ENCODE measurements at regions not wholly inside any gene's neighbourhood (a gene's known extent, or its start where the extent isn't known, plus 50 kb on each side); places are given as distances from the start of the nearest gene placed in this dataset.

DNA sequence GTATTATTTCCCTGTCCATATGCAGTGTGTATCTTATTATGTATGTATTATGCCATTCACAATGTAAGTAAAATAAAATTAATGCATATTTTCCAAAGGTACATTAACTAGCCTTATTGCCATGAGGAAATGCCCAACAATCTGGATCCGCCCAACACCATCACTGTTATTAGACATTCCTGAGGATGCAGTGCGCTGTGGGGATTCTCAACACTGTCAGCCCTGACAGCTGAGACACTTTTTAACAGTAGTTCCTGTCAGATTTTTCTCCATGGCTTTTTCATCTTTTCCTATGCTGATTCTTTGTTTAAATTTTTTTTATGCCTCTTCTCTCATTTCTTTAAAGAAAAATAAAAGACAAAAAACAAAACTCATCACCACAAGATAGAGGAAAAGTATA is 1632.9 kb upstream of the PABPC4L start:
- H3K4me3 ChIP-seq (ENCODE audit: low read depth, low read length, poor library complexity, severe bottlenecking): no peak overlapping the region
- CTCF ChIA-PET: no interaction called here
- no peak for DNase-seq (ENCODE audit: low spot score)
- H3K9me3 ChIP-seq (ENCODE audit: low read depth, low read length, poor library complexity, severe bottlenecking): no peaks in the 10 kb centered on the region
- no peak for TF ChIP-seq EZH2 (IDR thresholded peaks at IDR 0.05; ENCODE audit: borderline replicate concordance, low read depth, low read length, poor library complexity, severe bottlenecking)
- TF ChIP-seq, protein P1, sequence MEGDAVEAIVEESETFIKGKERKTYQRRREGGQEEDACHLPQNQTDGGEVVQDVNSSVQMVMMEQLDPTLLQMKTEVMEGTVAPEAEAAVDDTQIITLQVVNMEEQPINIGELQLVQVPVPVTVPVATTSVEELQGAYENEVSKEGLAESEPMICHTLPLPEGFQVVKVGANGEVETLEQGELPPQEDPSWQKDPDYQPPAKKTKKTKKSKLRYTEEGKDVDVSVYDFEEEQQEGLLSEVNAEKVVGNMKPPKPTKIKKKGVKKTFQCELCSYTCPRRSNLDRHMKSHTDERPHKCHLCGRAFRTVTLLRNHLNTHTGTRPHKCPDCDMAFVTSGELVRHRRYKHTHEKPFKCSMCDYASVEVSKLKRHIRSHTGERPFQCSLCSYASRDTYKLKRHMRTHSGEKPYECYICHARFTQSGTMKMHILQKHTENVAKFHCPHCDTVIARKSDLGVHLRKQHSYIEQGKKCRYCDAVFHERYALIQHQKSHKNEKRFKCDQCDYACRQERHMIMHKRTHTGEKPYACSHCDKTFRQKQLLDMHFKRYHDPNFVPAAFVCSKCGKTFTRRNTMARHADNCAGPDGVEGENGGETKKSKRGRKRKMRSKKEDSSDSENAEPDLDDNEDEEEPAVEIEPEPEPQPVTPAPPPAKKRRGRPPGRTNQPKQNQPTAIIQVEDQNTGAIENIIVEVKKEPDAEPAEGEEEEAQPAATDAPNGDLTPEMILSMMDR (conservative IDR thresholded peaks at IDR 0.05; ENCODE audit: low read depth, low read length): no peak
- H3K4me1 ChIP-seq (ENCODE audit: insufficient read depth, low read length, poor library complexity, severe bottlenecking): no peaks in the 10 kb centered on the region
- intact Hi-C loops (cut with micrococcal nuclease; ENCODE audit: unreplicated experiment): no loop called here
- no TSS peak for BruUV-seq (replicated peaks)
- no peaks in the 10 kb centered on the region for H3K27me3 ChIP-seq (replicated peaks; ENCODE audit: insufficient read depth, low read depth, low read length, poor library complexity)
- H3K27ac ChIP-seq (ENCODE audit: low read depth, low read length, poor library complexity, severe bottlenecking): no peak overlapping the region
- H3K36me3 ChIP-seq (ENCODE audit: insufficient read depth, low read length, poor library complexity, severe bottlenecking): no peaks in the 10 kb centered on the region
- POLR2A ChIA-PET (ENCODE audit: low non-redundant PET): no interaction called here

DNA sequence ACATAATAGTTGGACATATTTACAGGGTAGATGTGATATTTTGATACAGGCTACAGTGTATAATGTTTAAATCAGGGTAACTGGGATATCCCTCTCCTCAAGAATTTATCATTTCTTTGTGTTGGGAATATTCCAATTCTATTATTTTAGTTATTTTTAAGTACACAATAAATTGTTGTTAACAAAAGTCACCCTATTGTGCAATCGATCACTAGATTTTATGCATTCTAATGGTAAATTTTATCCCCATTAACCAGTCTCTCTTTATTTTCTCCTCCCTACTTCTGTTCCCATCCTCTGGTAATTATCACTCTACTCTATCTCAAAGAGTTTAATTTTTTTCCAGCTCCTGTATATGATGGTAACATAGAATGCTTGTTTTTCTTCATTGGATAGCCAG is 1631.9 kb upstream of the PABPC4L start:
- Histone ChIP-seq H3K4me3 (ENCODE audit: low read depth, low read length, poor library complexity, severe bottlenecking) (no peak overlapping the region), H3K27me3 (replicated peaks; ENCODE audit: insufficient read depth, low read depth, low read length, poor library complexity) (no peaks in the 10 kb centered on the region), H3K36me3 (ENCODE audit: insufficient read depth, low read length, poor library complexity, severe bottlenecking) (no peaks in the 10 kb centered on the region), H3K4me1 (ENCODE audit: insufficient read depth, low read length, poor library complexity, severe bottlenecking) (no peaks in the 10 kb centered on the region), H3K9me3 (ENCODE audit: low read depth, low read length, poor library complexity, severe bottlenecking) (no peaks in the 10 kb centered on the region), H3K27ac (ENCODE audit: low read depth, low read length, poor library complexity, severe bottlenecking) (no peak overlapping the region)
- ChIA-PET CTCF (no interaction called here), POLR2A (ENCODE audit: low non-redundant PET) (no interaction called here)
- intact Hi-C loops (cut with micrococcal nuclease; ENCODE audit: unreplicated experiment): no loop called here
- DNase-seq (ENCODE audit: low spot score): no peak
- TF ChIP-seq, protein P1 (conservative IDR thresholded peaks at IDR 0.05; ENCODE audit: low read depth, low read length): no peak
- no peak for TF ChIP-seq EZH2 (IDR thresholded peaks at IDR 0.05; ENCODE audit: borderline replicate concordance, low read depth, low read length, poor library complexity, severe bottlenecking)
- no TSS peak for BruUV-seq (replicated peaks)

DNA sequence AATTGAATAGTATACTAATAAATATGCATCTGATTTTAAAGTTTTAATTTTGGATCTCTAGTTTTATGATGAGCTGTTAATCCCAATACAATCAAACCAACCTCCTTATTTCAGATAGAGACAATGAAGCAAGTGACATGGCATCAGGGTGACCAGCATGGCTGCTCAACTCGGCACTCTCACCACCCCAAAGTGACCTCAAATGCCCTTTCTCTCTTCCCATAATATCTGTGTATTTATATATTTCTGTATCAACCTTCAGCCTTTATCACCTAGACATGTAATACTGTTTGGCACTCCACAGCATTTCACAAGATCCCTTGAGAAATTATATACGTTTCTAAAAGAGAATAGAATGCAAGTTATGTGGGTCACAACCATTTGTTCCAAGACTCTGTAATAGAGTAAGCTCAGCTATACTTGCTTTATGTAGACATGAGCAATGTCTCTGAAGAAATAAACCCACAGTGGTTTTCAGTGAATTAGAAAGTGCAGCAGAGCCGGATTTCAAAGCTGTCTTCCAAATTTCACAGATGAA is 1623.2 kb upstream of the PABPC4L start:
- no peak for TF ChIP-seq EZH2 (IDR thresholded peaks at IDR 0.05; ENCODE audit: borderline replicate concordance, low read depth, low read length, poor library complexity, severe bottlenecking)
- TF ChIP-seq, protein P1 (conservative IDR thresholded peaks at IDR 0.05; ENCODE audit: low read depth, low read length): no peak
- intact Hi-C loops (cut with micrococcal nuclease; ENCODE audit: unreplicated experiment): no loop called here
- no peaks in the 10 kb centered on the region for H3K27me3 ChIP-seq (replicated peaks; ENCODE audit: insufficient read depth, low read depth, low read length, poor library complexity)
- H3K36me3 ChIP-seq (ENCODE audit: insufficient read depth, low read length, poor library complexity, severe bottlenecking): no peaks in the 10 kb centered on the region
- no peaks in the 10 kb centered on the region for H3K9me3 ChIP-seq (ENCODE audit: low read depth, low read length, poor library complexity, severe bottlenecking)
- H3K27ac ChIP-seq (ENCODE audit: low read depth, low read length, poor library complexity, severe bottlenecking): no peak overlapping the region
- ChIA-PET CTCF (no interaction called here), POLR2A (ENCODE audit: low non-redundant PET) (interaction anchor here (0.6 kb wide), 1 partner anchor 751 kb away, joined by 3 read pairs; no protein-coding TSS in a partner anchor)
- H3K4me1 ChIP-seq (ENCODE audit: insufficient read depth, low read length, poor library complexity, severe bottlenecking): no peaks in the 10 kb centered on the region
- no peak overlapping the region for H3K4me3 ChIP-seq (ENCODE audit: low read depth, low read length, poor library complexity, severe bottlenecking)
- BruUV-seq (replicated peaks): no TSS peak
- no peak for DNase-seq (ENCODE audit: low spot score)

Data from A673 (cell line).